NCI-H2227 treated with DMSO at 0.1 percent for 48 hours (cell line): ENCODE measurements at regions not wholly inside any gene's neighbourhood (a gene's known extent, or its start where the extent isn't known, plus 50 kb on each side); places are given as distances from the start of the nearest gene placed in this dataset.

Experiments used
- DNase-seq: peaks from one replicate; lab custom pipeline; 2025; lab: John Stamatoyannopoulos, UW

GRCh38 chr9:115169003-115169402 lies 51.0 kb upstream of the TNC start:
- no peak for DNase-seq

DNA sequence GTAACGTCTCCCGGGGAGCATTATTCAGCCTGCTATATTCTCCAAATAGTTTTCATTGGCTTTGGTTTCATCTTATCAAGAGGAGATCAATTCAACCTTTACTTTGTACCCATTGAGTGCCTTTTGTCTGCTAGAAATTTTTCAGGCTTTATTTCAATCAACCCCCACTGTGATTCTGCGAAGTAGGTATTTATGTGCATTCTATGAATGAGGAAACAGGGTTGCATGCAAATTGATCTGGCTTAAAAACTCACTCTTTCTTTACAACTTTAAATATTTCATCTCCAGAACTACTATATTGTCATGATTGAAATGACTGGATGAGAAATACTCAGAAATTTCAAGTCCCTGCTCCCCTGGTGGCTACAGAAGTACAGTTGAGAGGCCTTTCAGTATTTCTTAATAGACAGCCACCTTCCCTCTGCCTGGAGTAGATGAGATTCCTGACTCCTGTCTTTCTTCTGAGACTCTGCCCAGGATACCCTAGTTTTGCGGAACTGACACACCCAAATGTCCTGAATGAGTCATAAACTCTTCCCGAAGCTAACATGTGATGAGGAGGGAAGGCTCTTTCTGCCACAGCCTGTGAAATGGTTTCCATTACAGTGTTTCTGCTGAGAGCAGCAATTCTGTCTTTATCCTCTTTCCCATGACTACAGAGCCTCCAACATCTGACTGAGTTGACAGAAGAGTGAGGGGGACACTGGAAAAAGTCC lies 52.6 kb upstream of the TNC start:
- DNase-seq = no peak

DNA sequence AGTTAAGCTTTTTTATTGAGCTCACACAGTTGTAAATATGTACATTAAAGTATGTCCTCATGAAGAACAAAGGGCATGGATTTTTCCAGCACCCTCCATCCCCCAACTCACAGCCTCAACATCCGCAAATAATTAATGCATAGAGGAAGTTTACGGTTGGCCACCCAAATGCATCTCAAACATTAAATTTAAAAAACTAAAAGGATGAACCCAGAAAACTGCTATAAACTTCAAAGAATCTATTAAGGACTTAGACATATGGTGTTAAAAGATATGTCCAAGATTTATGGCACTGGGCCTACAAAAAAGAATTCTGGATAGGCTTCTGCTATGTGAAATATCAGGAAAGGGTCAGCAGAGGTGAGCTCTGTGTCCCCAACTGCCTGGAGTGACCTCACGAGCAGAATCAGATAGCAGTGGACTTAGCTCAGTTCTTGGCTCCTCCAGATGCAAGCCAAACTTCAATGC lies 54.0 kb upstream of the TNC start:
- no peak for DNase-seq

DNA sequence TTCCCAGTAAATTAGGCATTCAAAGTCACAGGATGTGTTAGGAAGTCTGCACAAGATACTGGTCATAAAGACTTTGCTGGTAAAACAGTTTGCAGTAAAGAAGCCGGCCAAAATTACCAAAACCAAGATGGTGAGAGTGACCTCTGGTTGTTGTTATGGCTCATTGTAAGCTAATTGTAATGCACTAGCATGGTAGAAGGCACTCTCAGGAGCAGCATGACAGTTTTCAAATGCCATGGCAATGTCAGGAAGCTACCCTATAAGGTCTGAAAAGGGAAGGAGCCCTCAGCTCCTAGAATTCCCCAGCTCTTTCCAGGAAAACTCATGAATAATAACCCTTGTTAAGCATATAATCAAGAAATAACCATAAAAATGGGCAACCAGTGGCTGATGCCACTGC lies 64.3 kb upstream of the TNC start:
- DNase-seq = no peak

GRCh38 chr9:115183436-115183835 lies 65.5 kb upstream of the TNC start:
- DNase-seq = no peak

GRCh38 chr9:115189686-115190085 lies 71.7 kb upstream of the TNC start:
- DNase-seq = no peak

DNA sequence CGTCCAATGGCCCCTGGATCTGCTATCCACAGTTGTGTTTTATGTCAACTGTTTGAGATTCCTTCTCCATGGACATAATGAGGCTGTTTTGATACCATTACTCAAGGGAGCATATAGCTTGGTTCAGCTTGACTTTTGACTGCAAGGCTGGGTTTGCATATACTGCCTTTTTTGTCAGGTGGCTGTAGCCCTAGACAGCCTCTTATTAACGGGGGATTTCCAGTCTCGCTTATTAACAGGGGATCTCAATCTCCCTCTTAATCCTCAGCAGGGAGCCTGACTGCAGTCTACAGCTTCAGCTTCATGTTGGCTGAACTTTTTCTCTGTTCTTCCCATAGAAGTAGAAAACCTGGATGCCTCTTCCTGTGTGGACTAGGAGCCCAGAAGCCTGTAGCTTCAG lies 73.7 kb upstream of the TNC start:
- no peak for DNase-seq

GRCh38 chr9:115192280-115192679 lies 74.3 kb upstream of the TNC start:
- DNase-seq = no peak

GRCh38 chr9:115192835-115193525 lies 75.0 kb upstream of the TNC start:
- no peak for DNase-seq

GRCh38 chr9:115193777-115194176 lies 75.8 kb upstream of the TNC start:
- no peak for DNase-seq

DNA sequence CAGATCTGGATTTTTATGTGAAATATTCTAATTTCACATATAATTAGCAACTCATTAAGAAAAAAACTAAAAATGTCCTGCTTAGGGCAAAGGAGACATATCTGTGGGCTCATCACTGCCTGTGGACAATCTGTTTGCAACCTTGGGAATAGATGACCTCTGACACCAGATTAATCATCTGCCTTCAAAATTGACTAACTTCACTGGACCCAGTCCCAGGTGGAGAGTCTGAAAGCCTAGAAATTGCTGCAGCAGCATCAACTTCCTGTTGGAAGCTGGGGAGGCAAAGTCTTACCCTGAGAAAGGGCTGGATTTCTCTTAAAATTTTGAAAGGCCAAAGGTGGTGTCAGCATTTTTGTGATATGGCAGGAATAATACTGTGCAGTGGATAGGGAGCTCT lies 76.3 kb upstream of the TNC start:
- DNase-seq = no peak

DNA sequence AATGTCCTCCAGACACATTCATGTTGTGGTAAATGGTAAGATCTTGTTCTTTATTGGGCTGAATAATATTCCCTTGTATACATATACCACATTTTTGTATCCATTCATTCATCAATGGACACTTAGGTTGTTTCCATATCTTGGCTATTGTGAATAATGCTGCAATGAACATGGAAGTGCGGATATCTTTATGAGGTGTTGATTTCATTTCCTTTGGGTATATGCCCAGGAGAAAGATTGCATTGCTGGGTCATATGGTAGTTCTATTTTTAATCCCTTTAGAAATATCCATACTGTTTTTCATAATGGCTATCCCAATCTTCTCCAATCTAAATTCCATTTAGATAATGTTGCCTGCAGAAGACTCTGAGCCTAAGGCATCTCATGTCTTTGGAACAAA lies 78.0 kb upstream of the TNC start:
- DNase-seq = no peak

- DNase-seq = no peak
Measured at GRCh38 chr9:115196919-115197318, 79.0 kb upstream of the TNC start.

DNA sequence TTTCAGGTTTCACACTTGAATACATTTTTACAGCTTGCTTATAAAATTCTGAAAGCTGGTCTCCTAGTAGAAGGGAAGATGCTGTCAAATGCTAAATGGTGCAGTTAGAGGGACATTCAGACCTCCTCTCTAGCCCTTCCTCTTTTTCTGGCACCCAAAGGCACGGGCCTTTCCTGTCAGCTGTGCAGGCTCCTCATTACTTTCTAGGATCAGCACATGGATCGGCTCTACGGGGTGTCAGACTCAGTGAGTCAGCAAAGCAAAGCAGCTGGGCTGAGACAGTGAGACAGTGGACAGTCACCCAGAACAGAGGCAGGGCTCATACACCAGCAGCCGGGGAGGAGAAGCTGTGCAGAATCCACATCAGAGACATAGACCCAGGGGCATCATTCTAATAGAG lies 80.0 kb upstream of the TNC start:
- no peak for DNase-seq

- no peak for DNase-seq
Measured at GRCh38 chr9:115200711-115201505, 83.0 kb upstream of the TNC start.

DNA sequence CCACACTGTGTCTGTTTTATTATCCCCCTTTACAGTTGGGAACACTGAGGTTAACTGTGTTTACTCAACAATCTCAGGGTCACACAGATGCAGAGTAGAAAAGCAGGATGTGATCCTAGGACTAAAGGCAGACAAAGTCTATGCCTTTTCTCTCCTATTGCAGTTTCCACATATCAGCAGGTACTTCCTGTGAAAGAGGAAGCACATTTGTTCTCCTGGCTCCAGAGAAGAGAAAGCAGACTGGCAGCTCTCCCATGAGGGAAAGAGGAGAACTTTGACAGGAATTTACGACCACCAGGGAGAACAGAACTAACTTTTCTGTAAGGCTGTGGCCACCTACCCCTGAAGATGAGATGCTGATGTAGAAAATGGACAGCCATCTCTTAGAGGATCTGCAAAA lies 84.2 kb upstream of the TNC start:
- no peak for DNase-seq

DNA sequence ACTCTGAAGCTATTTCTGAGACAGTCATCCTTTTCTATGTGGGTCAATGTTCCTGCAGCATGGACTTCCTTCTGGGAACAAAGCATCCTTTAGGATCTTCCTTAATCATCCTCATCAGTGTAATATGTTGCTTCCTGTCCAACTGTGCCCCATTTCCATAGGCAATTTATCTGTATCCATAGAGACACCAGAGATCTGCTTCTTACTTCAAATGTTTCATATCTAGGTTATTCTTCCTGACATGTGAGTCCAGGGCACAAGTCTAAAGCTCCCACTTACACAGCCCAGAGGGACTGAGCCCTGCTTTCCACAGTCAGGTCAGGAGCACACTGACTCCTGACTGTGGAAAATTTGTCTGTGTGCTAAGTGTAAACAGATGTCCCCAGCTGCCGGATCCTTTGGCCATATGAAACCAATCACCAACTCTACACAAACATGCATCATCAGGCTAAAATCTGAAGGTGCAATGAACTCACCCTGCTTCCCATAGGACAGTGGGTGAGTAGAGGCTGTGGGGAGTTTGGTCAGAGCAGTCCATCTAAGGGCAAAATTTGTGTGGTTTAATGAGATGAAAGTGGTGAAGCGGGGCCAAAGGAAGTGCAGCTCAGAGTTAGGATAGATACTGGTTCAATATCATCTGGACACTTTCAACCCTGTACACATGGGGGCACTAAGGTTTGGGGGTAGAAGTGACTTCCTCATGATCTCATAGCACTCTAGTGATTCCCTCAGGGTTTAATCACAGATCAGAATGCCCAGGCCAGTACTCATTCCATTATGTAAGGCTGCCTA lies 85.2 kb upstream of the TNC start:
- DNase-seq = no peak

- no peak for DNase-seq
Measured at GRCh38 chr9:115204904-115205453, 87.0 kb upstream of the TNC start.

DNA sequence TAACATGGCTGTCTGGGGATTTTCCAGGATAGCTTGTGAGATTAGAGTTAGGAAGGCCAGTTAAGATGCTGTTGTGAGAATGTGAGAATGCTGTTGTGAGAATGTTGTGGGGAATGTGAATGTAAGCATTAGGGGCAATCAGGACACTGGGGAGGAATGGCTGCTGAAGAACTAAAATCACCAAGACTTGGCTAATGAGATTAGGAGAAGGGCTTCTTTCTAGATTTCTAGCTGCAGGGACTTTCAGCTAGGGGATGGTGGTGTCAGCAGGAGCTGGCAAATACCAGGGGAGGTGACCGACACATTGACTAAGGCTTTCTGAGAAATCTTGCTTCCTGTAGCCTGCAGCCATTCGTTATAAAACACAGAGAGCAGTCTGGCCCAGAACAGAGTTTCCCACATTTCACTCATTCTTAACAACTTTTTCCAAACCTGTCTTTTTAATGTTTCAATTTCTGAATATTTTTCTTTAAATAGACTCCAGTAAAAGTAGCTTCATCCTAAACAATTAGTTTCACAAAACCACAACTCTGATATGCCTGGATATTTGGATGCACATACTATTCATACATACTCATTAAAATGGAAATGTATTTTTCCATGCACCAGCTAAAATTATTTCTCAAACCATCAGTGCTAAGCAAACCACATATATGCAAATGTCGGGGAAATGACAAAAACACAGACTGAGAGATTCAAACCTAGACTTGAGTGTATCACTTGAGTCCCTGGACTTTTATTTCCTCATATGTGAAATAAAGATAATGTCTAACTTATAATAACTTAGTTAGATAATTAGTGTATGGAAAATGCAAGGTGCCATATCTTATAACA lies 89.3 kb upstream of the TNC start:
- DNase-seq = no peak

DNA sequence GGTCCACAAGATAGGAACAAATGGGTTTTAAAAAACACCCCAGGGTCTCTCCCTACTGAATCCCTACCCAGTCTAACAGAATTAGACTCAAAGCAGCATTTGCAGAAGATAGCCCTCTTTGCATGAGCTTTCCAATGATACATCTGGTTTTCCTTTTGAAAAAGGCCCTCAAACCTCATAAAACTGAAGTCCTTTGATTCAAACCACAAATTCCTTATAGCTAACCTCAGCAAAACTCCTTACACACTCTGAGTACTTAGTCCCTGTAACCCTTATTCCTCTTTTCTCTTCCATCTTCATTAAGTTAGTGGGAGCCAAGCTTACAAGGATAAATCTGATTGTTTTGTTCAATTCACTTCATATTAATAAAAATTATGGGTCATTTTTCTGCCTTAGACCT lies 90.5 kb upstream of the TNC start:
- DNase-seq = no peak
